ENCODE measurements at regions not wholly inside any gene's neighbourhood (a gene's known extent, or its start where the extent isn't known, plus 50 kb on each side); places are given as distances from the start of the nearest gene placed in this dataset.

GRCh38 chr13:97802213-97802612, 151.3 kb upstream of the IPO5 start:
- H3K27ac Mint-ChIP-seq: no peak overlapping the region

GRCh38 chr13:97809576-97809975, 143.9 kb upstream of the IPO5 start:
- Mint-ChIP-seq H3K4me1 (no peaks in the 10 kb centered on the region), H3K27me3 (ENCODE audit: insufficient read depth) (peaks cover 21% of the 10 kb centered on the region), H3K9me3 (peaks cover 3% of the 10 kb centered on the region), H3K4me3 (no peak overlapping the region), H3K36me3 (ENCODE audit: low read depth) (no peaks in the 10 kb centered on the region), H3K27ac (no peak overlapping the region)
- Histone ChIP-seq H3K27me3 (ENCODE audit: control insufficient read depth, insufficient read depth, low read length, poor library complexity, severe bottlenecking) (no peaks in the 10 kb centered on the region), H3K9ac (ENCODE audit: extremely low read depth, low read length, poor library complexity, severe bottlenecking) (no peak overlapping the region), H3K4me1 (ENCODE audit: control insufficient read depth, insufficient read depth, low read length) (no peaks in the 10 kb centered on the region), H3K9me3 (ENCODE audit: control insufficient read depth, low read length) (no peaks in the 10 kb centered on the region), H3K36me3 (ENCODE audit: control insufficient read depth, insufficient read depth, low read length) (no peaks in the 10 kb centered on the region), H3K4me3 (ENCODE audit: low read length) (no peak overlapping the region), H3K27ac (ENCODE audit: low read depth, low read length) (no peak overlapping the region)
- TF ChIP-seq CTCF (conservative IDR thresholded peaks at IDR 0.05): no peak
- DNase-seq: no peak
- WGBS, 2 experiments (ENCODE audit: insufficient coverage in 1 of 2, insufficient read length in 1 of 2): 91% methylated on average over 2 of the region's 2 CpGs; no CpG with 5 or more reads in 1 of the 2 experiments

More at GRCh38 chr13:97802213-97802612, 151.3 kb upstream of the IPO5 start:
- H3K4me3 ChIP-seq (ENCODE audit: low read length): no peak overlapping the region
- no peak overlapping the region for H3K27ac ChIP-seq (ENCODE audit: low read depth, low read length)
- no peak for TF ChIP-seq CTCF (conservative IDR thresholded peaks at IDR 0.05)
- H3K36me3 ChIP-seq (ENCODE audit: control insufficient read depth, insufficient read depth, low read length): no peaks in the 10 kb centered on the region
- H3K27me3 Mint-ChIP-seq (ENCODE audit: insufficient read depth): no peaks in the 10 kb centered on the region
- H3K27me3 ChIP-seq (ENCODE audit: control insufficient read depth, insufficient read depth, low read length, poor library complexity, severe bottlenecking): no peaks in the 10 kb centered on the region
- H3K9ac ChIP-seq (ENCODE audit: extremely low read depth, low read length, poor library complexity, severe bottlenecking): no peak overlapping the region
- peaks cover 14% of the 10 kb centered on the region for H3K9me3 ChIP-seq (ENCODE audit: control insufficient read depth, low read length)
- no peaks in the 10 kb centered on the region for H3K4me1 ChIP-seq (ENCODE audit: control insufficient read depth, insufficient read depth, low read length)
- no peak for DNase-seq
- H3K36me3 Mint-ChIP-seq (ENCODE audit: low read depth): no peaks in the 10 kb centered on the region
- peaks cover 3% of the 10 kb centered on the region for H3K4me1 Mint-ChIP-seq
- 89 to 93% methylated on average over 3 of the region's 3 CpGs for WGBS, 2 experiments (ENCODE audit: insufficient coverage in 1 of 2, insufficient read length in 1 of 2)
- peaks cover 13% of the 10 kb centered on the region for H3K9me3 Mint-ChIP-seq
- H3K4me3 Mint-ChIP-seq: no peak overlapping the region

GRCh38 chr13:97810152-97810551, 143.3 kb upstream of the IPO5 start:
- H3K36me3 Mint-ChIP-seq (ENCODE audit: low read depth): no peaks in the 10 kb centered on the region
- peaks cover 21% of the 10 kb centered on the region for H3K27me3 Mint-ChIP-seq (ENCODE audit: insufficient read depth)
- H3K4me3 Mint-ChIP-seq: no peak overlapping the region
- H3K4me1 ChIP-seq (ENCODE audit: control insufficient read depth, insufficient read depth, low read length): no peaks in the 10 kb centered on the region
- no peak overlapping the region for H3K9ac ChIP-seq (ENCODE audit: extremely low read depth, low read length, poor library complexity, severe bottlenecking)
- no peak overlapping the region for H3K27ac Mint-ChIP-seq
- H3K27me3 ChIP-seq (ENCODE audit: control insufficient read depth, insufficient read depth, low read length, poor library complexity, severe bottlenecking): no peaks in the 10 kb centered on the region
- H3K9me3 Mint-ChIP-seq: peaks cover 3% of the 10 kb centered on the region
- no peaks in the 10 kb centered on the region for H3K4me1 Mint-ChIP-seq
- no peak for DNase-seq
- no peak overlapping the region for H3K4me3 ChIP-seq (ENCODE audit: low read length)
- no peaks in the 10 kb centered on the region for H3K36me3 ChIP-seq (ENCODE audit: control insufficient read depth, insufficient read depth, low read length)
- 52 to 61% methylated on average over 2 to 3 of the region's 3 CpGs for WGBS, 2 experiments (ENCODE audit: insufficient coverage in 1 of 2, insufficient read length in 1 of 2)
- H3K9me3 ChIP-seq (ENCODE audit: control insufficient read depth, low read length): no peaks in the 10 kb centered on the region
- TF ChIP-seq CTCF (conservative IDR thresholded peaks at IDR 0.05): peak; percentile 72
- no peak overlapping the region for H3K27ac ChIP-seq (ENCODE audit: low read depth, low read length)

Measured in endodermal cell (in vitro differentiated cells).